Natural killer cell (primary cell): ENCODE measurements at regions not wholly inside any gene's neighbourhood (a gene's known extent, or its start where the extent isn't known, plus 50 kb on each side); places are given as distances from the start of the nearest gene placed in this dataset.

Experiments used
- ATAC-seq, 3 donors: fragments of 150-1000 bp in 2 of 3; fragments of 200-7000 bp in 1 of 3; cut with Tn5 transposase; 1 replicate in 1 of 3; 2 replicates in 2 of 3; pipeline ENCODE4 v1.10.0; 2021; ENCODE audit warnings: mild to moderate bottlenecking in 2 of 3, moderate library complexity in 2 of 3
- DNase-seq, 2 donors: peaks; one replicate each; pipeline versions ENCODE4 v3.0.0 to v3.0.0-alpha.2; 2013 to 2021; ENCODE audit warnings: mixed read lengths in 1 of 2
- H3K27ac ChIP-seq: one replicate; pipeline ENCODE4 v1.5.1; 2013; ENCODE audit warnings: mild to moderate bottlenecking, low read length
- H3K27me3 ChIP-seq: one replicate; pipeline ENCODE4 v1.6.1; 2013; ENCODE audit warnings: low read length; ENCODE audit not compliant: control insufficient read depth, insufficient read depth
- H3K36me3 ChIP-seq: one replicate; pipeline ENCODE4 v1.6.1; 2013; ENCODE audit warnings: low read length; ENCODE audit not compliant: control insufficient read depth, insufficient read depth
- H3K4me1 ChIP-seq: one replicate; pipeline ENCODE4 v1.6.1; 2013; ENCODE audit warnings: low read length; ENCODE audit not compliant: control insufficient read depth, insufficient read depth
- H3K4me3 ChIP-seq: one replicate; pipeline ENCODE4 v1.5.1; 2013; ENCODE audit warnings: low read length
- H3K9me3 ChIP-seq: one replicate; pipeline ENCODE4 v1.6.1; 2013; ENCODE audit warnings: low read length; ENCODE audit not compliant: control insufficient read depth, insufficient read depth
- H3K27ac Mint-ChIP-seq, 2 donors: one replicate each; pipeline ENCODE4 v1.8.0; 2022; ENCODE audit warnings: mild to moderate bottlenecking in 2 of 2, mixed read lengths in 2 of 2, moderate library complexity in 1 of 2
- H3K27me3 Mint-ChIP-seq, 2 donors: one replicate each; pipeline ENCODE4 v1.8.0; 2022; ENCODE audit warnings: low read depth in 2 of 2, mixed read lengths in 2 of 2
- H3K36me3 Mint-ChIP-seq: one replicate; pipeline ENCODE4 v1.8.0; 2022; ENCODE audit warnings: mixed read lengths
- H3K4me1 Mint-ChIP-seq, 2 donors: one replicate each; pipeline ENCODE4 v1.8.0; 2022; ENCODE audit warnings: mixed read lengths in 2 of 2
- H3K4me3 Mint-ChIP-seq: one replicate; pipeline ENCODE4 v1.8.0; 2022; ENCODE audit warnings: mild to moderate bottlenecking, moderate library complexity, mixed read lengths
- H3K9me3 Mint-ChIP-seq, 2 donors: one replicate each; pipeline ENCODE4 v1.8.0; 2022; ENCODE audit warnings: mixed read lengths in 2 of 2
- CTCF ChIP-seq: fragments of 200-600 bp; IDR thresholded peaks from one replicate; pipeline ENCODE4 v1.8.0; 2022; ENCODE audit warnings: antibody characterized with exemption
- WGBS: methylation state at CpG from one replicate; pipeline ENCODE4 v1.1.7; 2013; ENCODE audit warnings: missing lambda C conversion rate; ENCODE audit not compliant: insufficient coverage; 5-methylcytosine and 5-hydroxymethylcytosine counted together
- intact Hi-C: fragments of 100-400 bp; cut with micrococcal nuclease; formaldehyde crosslinking; loops from one replicate; pipeline ENCODE4 v1.14.2; 2022

- Mint-ChIP-seq H3K36me3 (peaks cover 8% of the 10 kb centered on the region), H3K4me3 (no peak overlapping the region), H3K9me3 (peaks cover 17 to 18% of the 10 kb centered on the region in 2 donors), H3K27me3 (no peaks in the 10 kb centered on the region), H3K4me1 (no peaks in the 10 kb centered on the region), H3K27ac (no peak overlapping the region)
- Histone ChIP-seq H3K27ac (no peak overlapping the region), H3K27me3 (no peaks in the 10 kb centered on the region), H3K4me1 (no peaks in the 10 kb centered on the region), H3K4me3 (no peak overlapping the region), H3K36me3 (no peaks in the 10 kb centered on the region), H3K9me3 (peaks cover 4% of the 10 kb centered on the region)
- no CpG with 5 or more reads among the region's 1 CpG for WGBS
- no peak for TF ChIP-seq CTCF
- ATAC-seq (no peak), DNase-seq (no peak)
- intact Hi-C loops = no loop called here
Observed at GRCh38 chr6:86730216-86730615, 207.1 kb upstream of the HTR1E start.

GRCh38 chr6:86728976-86729375, 208.4 kb upstream of the HTR1E start:
- Histone ChIP-seq H3K9me3 (peaks cover 4% of the 10 kb centered on the region), H3K4me1 (no peaks in the 10 kb centered on the region), H3K4me3 (no peak overlapping the region), H3K27ac (no peak overlapping the region), H3K36me3 (no peaks in the 10 kb centered on the region), H3K27me3 (no peaks in the 10 kb centered on the region)
- no peak overlapping the region for H3K4me3 Mint-ChIP-seq
- WGBS = 0% methylated on average over 1 of the region's 2 CpGs
- peaks cover 8% of the 10 kb centered on the region for H3K36me3 Mint-ChIP-seq
- intact Hi-C loops = no loop called here
- no peak overlapping the region for H3K27ac Mint-ChIP-seq
- H3K27me3 Mint-ChIP-seq = no peaks in the 10 kb centered on the region
- no peaks in the 10 kb centered on the region for H3K4me1 Mint-ChIP-seq
- TF ChIP-seq CTCF = no peak
- H3K9me3 Mint-ChIP-seq = peaks cover 16 to 21% of the 10 kb centered on the region in 2 donors
- ATAC-seq (no peak), DNase-seq (no peak)

- H3K4me3 Mint-ChIP-seq = no peak overlapping the region
- ATAC-seq = no peak
- H3K27me3 Mint-ChIP-seq = no peaks in the 10 kb centered on the region
- H3K27ac ChIP-seq = no peak overlapping the region
- no peaks in the 10 kb centered on the region for H3K27me3 ChIP-seq
- no peaks in the 10 kb centered on the region for H3K4me1 Mint-ChIP-seq
- H3K9me3 Mint-ChIP-seq = peaks cover 11 to 21% of the 10 kb centered on the region in 2 donors
- intact Hi-C loops = no loop called here
- WGBS = 85% methylated on average over 3 of the region's 4 CpGs
- peaks cover 8% of the 10 kb centered on the region for H3K36me3 Mint-ChIP-seq
- H3K4me3 ChIP-seq = no peak overlapping the region
- DNase-seq = no peak
- no peaks in the 10 kb centered on the region for H3K4me1 ChIP-seq
- H3K27ac Mint-ChIP-seq = no peak overlapping the region
- peaks cover 3% of the 10 kb centered on the region for H3K9me3 ChIP-seq
- TF ChIP-seq CTCF = no peak
- H3K36me3 ChIP-seq = no peaks in the 10 kb centered on the region
Observed at GRCh38 chr6:86724695-86725094, 212.6 kb upstream of the HTR1E start.

- Mint-ChIP-seq H3K27me3 (no peaks in the 10 kb centered on the region), H3K27ac (no peak overlapping the region), H3K9me3 (peaks cover 16 to 24% of the 10 kb centered on the region in 2 donors), H3K4me1 (no peaks in the 10 kb centered on the region), H3K4me3 (no peak overlapping the region), H3K36me3 (peaks cover 5% of the 10 kb centered on the region)
- ATAC-seq = no peak
- no peaks in the 10 kb centered on the region for H3K36me3 ChIP-seq
- H3K27ac ChIP-seq = no peak overlapping the region
- no peak for TF ChIP-seq CTCF
- H3K9me3 ChIP-seq = no peaks in the 10 kb centered on the region
- H3K27me3 ChIP-seq = no peaks in the 10 kb centered on the region
- H3K4me3 ChIP-seq = no peak overlapping the region
- 84% methylated on average over 4 of the region's 4 CpGs for WGBS
- intact Hi-C loops = no loop called here
- no peak for DNase-seq
- H3K4me1 ChIP-seq = no peaks in the 10 kb centered on the region
Observed at GRCh38 chr6:86723729-86724128, 213.6 kb upstream of the HTR1E start.
